ENCODE measurements at regions not wholly inside any gene's neighbourhood (a gene's known extent, or its start where the extent isn't known, plus 50 kb on each side); places are given as distances from the start of the nearest gene placed in this dataset.

DNA sequence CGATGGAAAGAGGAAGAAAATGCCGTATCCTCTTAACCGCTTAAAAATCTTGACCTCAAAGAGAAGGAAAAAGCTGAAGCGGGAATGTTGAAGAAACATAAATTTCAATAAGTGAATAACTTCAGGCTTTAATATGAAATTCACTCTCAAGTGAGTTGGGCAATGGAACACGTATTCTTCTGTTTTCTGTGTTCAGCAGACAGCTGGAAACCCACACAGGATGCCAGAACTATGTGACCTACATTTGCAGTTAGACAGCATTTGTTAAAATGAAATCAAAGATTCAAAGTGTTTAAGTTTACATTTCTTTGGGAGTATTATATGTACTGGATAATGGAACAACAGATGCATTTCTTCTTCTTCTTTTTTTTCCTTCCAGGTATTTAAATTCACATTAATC is 80.5 kb upstream of the SPATS2L start:
- Histone ChIP-seq H3K4me1 (ENCODE audit: insufficient read depth) (peaks cover 5% of the 10 kb centered on the region), H3K4me3 (no peak overlapping the region), H3K27me3 (no peaks in the 10 kb centered on the region), H3K27ac (no peak overlapping the region), H3K9me3 (no peaks in the 10 kb centered on the region), H3K36me3 (no peaks in the 10 kb centered on the region)
- TF ChIP-seq POLR2A (IDR thresholded peaks at IDR 0.05), result no peak
- peak in 1 of 5 donors; percentile 16 for DNase-seq
- intact Hi-C loops (cut with DNase I), result no loop called here
- WGBS, 3 donors, result 21 to 26% (median 24%) methylated on average over 5 of the region's 5 CpGs

GRCh38 chr2:200226451-200227426 is 79.8 kb upstream of the SPATS2L start:
- Histone ChIP-seq H3K4me1 (ENCODE audit: insufficient read depth) (peaks cover 5% of the 10 kb centered on the region), H3K9me3 (no peaks in the 10 kb centered on the region), H3K36me3 (no peaks in the 10 kb centered on the region), H3K27ac (no peak overlapping the region), H3K4me3 (no peak overlapping the region), H3K27me3 (no peaks in the 10 kb centered on the region)
- TF ChIP-seq CTCF (IDR thresholded peaks at IDR 0.05) (no peak), EP300 (IDR thresholded peaks at IDR 0.05) (no peak), POLR2A (IDR thresholded peaks at IDR 0.05) (no peak)
- DNase-seq, result no peak
- intact Hi-C loops (cut with DNase I), result no loop called here
- 48 to 58% (median 53%) methylated on average over 6 of the region's 6 CpGs for WGBS, 3 donors

- H3K4me1 ChIP-seq (ENCODE audit: insufficient read depth), result peaks cover 5% of the 10 kb centered on the region
- TF ChIP-seq EP300 (IDR thresholded peaks at IDR 0.05) (no peak), CTCF (IDR thresholded peaks at IDR 0.05) (no peak), POLR2A (IDR thresholded peaks at IDR 0.05) (no peak)
- no peaks in the 10 kb centered on the region for H3K36me3 ChIP-seq
- DNase-seq, result no peak
- no peak overlapping the region for H3K27ac ChIP-seq
- intact Hi-C loops (cut with DNase I), result no loop called here
- no peak overlapping the region for H3K4me3 ChIP-seq
- H3K27me3 ChIP-seq, result no peaks in the 10 kb centered on the region
- H3K9me3 ChIP-seq, result no peaks in the 10 kb centered on the region
- 84 to 91% (median 88%) methylated on average over 1 of the region's 1 CpG for WGBS, 3 donors
Observed at GRCh38 chr2:200230716-200231115, 75.8 kb upstream of the SPATS2L start.

DNA sequence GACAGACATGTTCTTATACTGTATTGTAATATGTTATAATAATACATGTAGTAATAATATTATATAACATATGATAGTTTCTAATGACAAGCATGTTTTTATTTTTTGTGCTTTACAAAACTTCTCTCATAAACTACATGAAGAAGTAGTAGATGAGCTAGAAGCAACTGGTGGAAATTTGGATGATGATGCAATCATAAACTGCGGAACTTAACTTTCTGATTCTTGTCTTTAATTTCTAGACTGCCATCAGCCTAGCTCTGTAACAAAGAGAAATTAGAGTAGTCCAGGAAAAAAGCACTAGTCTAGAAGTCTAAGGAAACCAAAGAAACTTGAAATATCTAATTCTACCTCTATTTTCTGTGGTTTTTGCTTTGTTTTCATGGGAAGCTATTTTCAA is 71.0 kb upstream of the SPATS2L start:
- Histone ChIP-seq H3K27ac (no peak overlapping the region), H3K4me1 (ENCODE audit: insufficient read depth) (no peaks in the 10 kb centered on the region), H3K36me3 (no peaks in the 10 kb centered on the region), H3K27me3 (no peaks in the 10 kb centered on the region), H3K4me3 (no peak overlapping the region), H3K9me3 (no peaks in the 10 kb centered on the region)
- WGBS, 3 donors, result 96 to 99% (median 99%) methylated on average over 1 of the region's 1 CpG
- no peak for DNase-seq
- TF ChIP-seq CTCF (IDR thresholded peaks at IDR 0.05) (no peak), POLR2A (IDR thresholded peaks at IDR 0.05) (no peak), EP300 (IDR thresholded peaks at IDR 0.05) (no peak)
- intact Hi-C loops (cut with DNase I), result no loop called here

DNA sequence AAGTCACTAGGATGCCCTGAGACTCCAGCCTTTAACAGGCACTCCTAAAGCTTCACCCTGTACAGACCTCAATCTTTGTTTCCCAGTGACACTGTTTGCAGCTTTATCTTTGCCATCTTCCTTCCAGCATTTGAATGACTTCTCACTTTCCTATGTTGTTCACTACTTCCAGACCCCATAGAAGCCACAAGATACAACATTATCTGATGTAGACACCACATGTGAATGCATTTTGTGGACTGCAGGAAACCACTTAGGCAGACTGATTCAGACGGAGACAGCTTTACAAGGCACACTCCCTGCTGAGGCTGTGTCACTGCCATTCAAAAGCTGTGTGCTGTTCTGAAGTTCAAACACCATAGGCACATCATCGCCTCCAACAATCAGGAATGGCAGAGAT is 67.3 kb upstream of the SPATS2L start:
- Histone ChIP-seq H3K4me3 (no peak overlapping the region), H3K27me3 (no peaks in the 10 kb centered on the region), H3K9me3 (no peaks in the 10 kb centered on the region), H3K36me3 (no peaks in the 10 kb centered on the region), H3K27ac (no peak overlapping the region), H3K4me1 (ENCODE audit: insufficient read depth) (no peaks in the 10 kb centered on the region)
- TF ChIP-seq EP300 (IDR thresholded peaks at IDR 0.05), result no peak
- TF ChIP-seq POLR2A (IDR thresholded peaks at IDR 0.05), result no peak
- TF ChIP-seq CTCF (IDR thresholded peaks at IDR 0.05), result no peak
- WGBS, 3 donors, result 74 to 79% (median 77%) methylated on average over 2 of the region's 2 CpGs
- intact Hi-C loops (cut with DNase I), result no loop called here
- no peak for DNase-seq
